ENCODE measurements at regions not wholly inside any gene's neighbourhood (a gene's known extent, or its start where the extent isn't known, plus 50 kb on each side); places are given as distances from the start of the nearest gene placed in this dataset.

DNA sequence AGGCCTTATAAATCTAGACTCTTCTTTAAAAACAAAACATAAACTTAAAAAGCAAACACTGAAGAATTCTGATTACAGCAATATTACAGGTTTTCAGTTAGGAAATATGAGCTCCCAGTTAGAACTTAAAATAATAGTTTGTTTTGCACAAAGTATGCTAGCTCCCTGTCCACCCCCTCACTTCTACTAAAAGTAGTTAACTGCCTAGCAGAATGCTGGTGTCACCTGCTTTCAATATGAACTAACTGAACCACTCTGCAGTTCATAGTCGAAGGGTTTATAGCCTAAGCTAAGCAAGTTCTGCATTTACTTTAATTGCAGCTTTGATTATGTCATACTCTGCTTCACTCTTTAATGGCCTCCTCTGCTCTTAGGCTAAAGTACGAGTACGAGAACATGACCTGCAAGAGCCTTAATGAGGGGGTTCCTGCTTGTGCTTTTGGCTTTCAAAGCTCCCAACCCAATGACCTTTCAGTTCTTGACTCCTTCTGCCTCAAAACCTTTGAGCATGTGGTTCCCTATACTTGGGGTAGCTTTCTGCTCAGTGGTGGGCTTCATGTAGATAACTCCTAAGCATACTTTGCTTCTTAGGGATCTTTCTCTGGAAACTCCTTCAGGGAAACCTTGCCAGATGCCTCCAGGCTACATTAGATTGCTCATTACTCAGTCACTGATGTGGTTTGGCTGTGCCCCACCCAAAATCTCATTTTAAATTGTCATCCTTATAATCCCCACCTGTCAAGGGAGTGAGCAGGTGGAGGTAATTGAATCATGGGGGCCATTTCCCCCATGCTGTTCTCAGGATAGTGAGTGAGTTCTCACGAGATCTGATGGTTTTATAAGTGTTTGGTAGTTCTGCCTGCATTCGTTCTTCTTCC lies 278.9 kb upstream of the ARGLU1 start:
- CTCF ChIA-PET, result no interaction called here
- DNase-seq (ENCODE audit: extremely low spot score), result no peak
- TF ChIP-seq, protein P1, sequence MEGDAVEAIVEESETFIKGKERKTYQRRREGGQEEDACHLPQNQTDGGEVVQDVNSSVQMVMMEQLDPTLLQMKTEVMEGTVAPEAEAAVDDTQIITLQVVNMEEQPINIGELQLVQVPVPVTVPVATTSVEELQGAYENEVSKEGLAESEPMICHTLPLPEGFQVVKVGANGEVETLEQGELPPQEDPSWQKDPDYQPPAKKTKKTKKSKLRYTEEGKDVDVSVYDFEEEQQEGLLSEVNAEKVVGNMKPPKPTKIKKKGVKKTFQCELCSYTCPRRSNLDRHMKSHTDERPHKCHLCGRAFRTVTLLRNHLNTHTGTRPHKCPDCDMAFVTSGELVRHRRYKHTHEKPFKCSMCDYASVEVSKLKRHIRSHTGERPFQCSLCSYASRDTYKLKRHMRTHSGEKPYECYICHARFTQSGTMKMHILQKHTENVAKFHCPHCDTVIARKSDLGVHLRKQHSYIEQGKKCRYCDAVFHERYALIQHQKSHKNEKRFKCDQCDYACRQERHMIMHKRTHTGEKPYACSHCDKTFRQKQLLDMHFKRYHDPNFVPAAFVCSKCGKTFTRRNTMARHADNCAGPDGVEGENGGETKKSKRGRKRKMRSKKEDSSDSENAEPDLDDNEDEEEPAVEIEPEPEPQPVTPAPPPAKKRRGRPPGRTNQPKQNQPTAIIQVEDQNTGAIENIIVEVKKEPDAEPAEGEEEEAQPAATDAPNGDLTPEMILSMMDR (IDR thresholded peaks at IDR 0.05; ENCODE audit: control extremely low read depth, extremely low read depth, low read depth, missing control alignments), result no peak
- POLR2A ChIA-PET, result no interaction called here

DNA sequence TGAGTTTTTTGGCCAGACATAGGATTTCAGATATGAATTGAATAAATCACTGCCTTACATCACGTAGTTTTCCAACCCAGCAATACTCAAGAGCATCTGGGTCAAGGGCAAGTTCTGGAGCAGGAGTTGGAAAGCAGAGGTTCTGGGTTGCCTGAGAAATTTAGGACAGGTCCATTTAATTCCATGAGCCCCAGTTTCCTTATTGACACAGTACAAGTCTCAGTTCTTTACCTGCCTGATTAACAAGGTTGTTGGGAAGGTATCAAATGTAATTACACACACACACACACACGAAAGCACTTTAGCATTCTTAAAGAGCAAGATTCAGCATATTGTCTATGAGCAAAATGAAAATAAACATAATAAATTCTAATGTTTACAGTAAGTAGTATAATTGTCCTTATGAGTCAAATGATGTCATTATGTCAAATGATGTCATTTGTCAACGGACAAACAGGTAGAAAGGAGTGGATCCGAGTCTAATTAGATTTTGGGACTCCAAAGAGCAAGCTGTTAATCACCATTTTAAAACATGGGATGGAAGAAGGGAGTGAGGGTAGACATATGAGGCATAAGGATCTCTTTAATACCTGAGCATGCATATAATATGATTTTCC lies 268.4 kb upstream of the ARGLU1 start:
- TF ChIP-seq, protein P1 (IDR thresholded peaks at IDR 0.05; ENCODE audit: control extremely low read depth, extremely low read depth, low read depth, missing control alignments), result no peak
- POLR2A ChIA-PET, result no interaction called here
- DNase-seq (ENCODE audit: extremely low spot score), result no peak
- CTCF ChIA-PET, result interaction anchor here (1.2 kb wide), 1 partner anchor 30 kb away, joined by 3 read pairs; no protein-coding TSS in a partner anchor

DNA sequence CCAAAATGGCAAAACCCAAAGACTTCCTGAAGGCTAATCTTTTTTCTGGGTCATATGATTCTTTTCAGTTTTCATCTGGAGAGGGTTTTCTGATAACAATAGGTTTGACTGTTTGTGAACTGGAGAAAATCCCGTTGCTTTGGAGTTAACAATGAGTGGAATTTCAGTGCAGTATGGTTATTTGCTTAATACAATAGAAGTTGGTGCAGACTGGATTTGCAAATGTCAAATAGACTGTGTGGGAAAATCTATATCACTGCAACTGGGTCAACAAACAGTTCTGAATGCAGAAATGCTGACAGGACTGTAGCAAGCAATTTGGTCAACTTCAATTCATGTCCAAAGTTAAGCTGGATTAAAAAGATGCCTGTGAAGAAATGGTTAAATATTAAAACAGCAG lies 267.5 kb upstream of the ARGLU1 start:
- TF ChIP-seq, protein P1 (IDR thresholded peaks at IDR 0.05; ENCODE audit: control extremely low read depth, extremely low read depth, low read depth, missing control alignments), result no peak
- CTCF ChIA-PET, result no interaction called here
- POLR2A ChIA-PET, result no interaction called here
- DNase-seq (ENCODE audit: extremely low spot score), result no peak

DNA sequence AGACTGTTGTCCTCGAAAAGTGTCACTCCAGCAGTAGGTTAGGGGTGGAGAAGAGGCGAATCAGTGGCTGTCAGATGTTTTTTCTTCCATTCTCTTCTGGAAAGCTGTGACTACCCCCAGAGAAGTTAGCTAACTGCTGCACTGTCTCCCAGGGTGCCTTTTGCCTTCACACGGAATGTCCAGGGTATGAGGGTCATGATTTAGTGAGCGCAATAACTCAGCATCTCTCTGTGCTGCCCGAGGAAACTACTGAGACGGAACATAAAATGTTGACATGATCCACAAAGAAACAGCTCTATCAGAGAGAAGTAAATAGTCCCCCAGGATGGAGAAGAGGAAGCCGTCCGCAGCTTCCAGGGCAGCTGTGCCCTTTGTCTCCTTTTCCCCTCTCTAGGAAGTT lies 254.0 kb upstream of the ARGLU1 start:
- no peak for DNase-seq (ENCODE audit: extremely low spot score)
- TF ChIP-seq, protein P1 (IDR thresholded peaks at IDR 0.05; ENCODE audit: control extremely low read depth, extremely low read depth, low read depth, missing control alignments), result no peak
- ChIA-PET CTCF (no interaction called here), POLR2A (no interaction called here)

DNA sequence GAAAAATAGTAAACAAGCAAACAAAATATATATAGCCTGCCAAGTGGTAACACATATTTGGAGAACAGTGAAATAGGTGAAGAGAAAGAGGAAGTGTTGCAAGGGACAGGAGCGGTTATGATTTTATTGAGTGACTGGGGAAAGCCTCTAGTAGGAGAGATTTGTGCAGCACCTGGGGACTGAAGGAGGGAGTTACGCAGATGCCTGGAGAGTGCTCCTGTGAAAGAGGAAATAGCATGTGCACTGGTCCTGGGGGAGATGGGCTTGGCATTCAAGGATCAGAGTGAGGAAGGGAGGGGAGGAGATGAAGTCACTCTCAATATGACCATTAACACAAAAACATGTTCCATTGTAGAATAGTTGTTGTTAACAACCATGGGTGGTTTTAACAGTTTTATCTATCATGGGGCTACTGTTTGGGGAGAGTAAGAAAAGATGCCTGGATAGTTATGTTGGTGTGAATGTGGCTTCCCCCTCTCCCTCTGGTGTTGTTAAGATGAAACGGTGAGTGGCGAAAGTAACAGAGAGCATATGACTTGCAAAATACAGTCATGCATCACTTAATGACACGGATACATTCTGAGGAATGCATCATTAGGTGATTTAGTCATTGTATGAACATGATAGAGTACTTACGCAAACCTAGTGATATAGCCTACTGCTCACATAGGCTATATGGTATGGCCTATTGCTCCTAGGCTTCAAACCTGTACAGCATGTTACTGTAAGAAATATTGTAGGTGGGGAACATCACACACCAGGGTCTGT lies 251.7 kb upstream of the ARGLU1 start:
- CTCF ChIA-PET, result no interaction called here
- no peak for DNase-seq (ENCODE audit: extremely low spot score)
- POLR2A ChIA-PET, result no interaction called here
- TF ChIP-seq, protein P1 (IDR thresholded peaks at IDR 0.05; ENCODE audit: control extremely low read depth, extremely low read depth, low read depth, missing control alignments), result no peak

DNA sequence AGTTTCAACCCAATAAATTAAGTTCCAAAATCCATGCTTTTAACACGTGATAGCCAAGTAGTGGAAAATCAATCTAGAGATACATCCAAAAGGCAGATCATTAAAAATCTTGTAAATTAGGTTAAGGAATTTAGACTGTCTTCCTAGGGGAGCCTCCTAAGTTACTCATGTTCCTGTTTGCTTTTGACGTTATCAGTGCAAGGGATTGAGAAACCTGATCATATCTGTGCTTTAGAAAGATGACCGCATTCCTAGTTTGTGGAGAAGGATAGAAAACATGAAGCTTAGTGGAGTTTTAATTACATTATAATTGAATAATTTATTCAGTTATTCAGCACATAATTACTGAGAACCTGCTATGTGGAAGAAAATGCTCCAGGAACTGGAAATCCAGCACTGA lies 251.0 kb upstream of the ARGLU1 start:
- POLR2A ChIA-PET, result no interaction called here
- TF ChIP-seq, protein P1 (IDR thresholded peaks at IDR 0.05; ENCODE audit: control extremely low read depth, extremely low read depth, low read depth, missing control alignments), result no peak
- no peak for DNase-seq (ENCODE audit: extremely low spot score)
- CTCF ChIA-PET, result no interaction called here
